ENCODE measurements at regions not wholly inside any gene's neighbourhood (a gene's known extent, or its start where the extent isn't known, plus 50 kb on each side); places are given as distances from the start of the nearest gene placed in this dataset.

DNA sequence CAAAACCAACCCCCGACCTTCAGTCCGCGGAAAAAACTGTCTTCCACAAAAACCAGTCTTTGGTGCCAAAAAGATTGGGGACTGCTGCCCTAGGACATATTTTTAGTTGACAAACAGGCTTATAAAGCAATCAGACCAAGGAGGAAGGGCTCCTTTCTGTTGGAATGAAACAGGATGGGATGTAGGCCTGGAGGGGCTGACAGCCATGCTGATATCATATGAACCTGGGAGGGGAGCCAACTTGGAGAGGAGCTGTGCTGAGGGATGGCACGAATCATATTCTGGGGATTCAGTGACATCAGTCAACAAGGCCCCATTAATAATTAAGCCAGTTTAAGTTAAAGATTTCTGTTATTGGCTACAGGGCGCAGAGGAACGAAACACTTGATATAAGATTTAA is 225.4 kb upstream of the TSHZ2 start:
- H3K27me3 ChIP-seq: no peaks in the 10 kb centered on the region
- no peak overlapping the region for H3K4me3 ChIP-seq
- no peaks in the 10 kb centered on the region for H3K4me1 ChIP-seq
- DNase-seq: no peak
- TF ChIP-seq CTCF (IDR thresholded peaks at IDR 0.05) (no peak), POLR2A (IDR thresholded peaks at IDR 0.05) (no peak)
- H3K27ac ChIP-seq: no peak overlapping the region
- H3K9me3 ChIP-seq: no peaks in the 10 kb centered on the region
- H3K36me3 ChIP-seq: no peaks in the 10 kb centered on the region

DNA sequence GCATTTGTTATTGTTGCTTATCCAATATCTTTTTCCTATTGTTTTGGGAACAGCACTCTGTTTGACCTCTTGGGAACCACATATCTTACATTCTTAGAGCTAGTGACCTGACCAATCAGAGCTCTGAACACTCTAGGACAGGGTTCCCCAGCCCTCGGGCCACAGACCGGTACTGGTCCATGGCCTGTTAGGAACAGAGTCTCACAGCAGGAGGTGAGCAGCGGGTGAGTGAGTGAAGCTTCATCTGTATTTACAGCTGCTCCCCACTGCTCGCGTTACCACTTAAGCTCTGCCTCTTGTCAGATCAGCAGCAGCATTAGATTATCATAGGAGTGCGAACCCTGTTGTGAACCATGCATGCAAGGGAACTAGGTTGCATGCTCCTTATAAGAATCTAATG is 226.0 kb upstream of the TSHZ2 start:
- no peak for TF ChIP-seq POLR2A (IDR thresholded peaks at IDR 0.05)
- TF ChIP-seq CTCF (IDR thresholded peaks at IDR 0.05): no peak
- H3K4me1 ChIP-seq: no peaks in the 10 kb centered on the region
- no peak overlapping the region for H3K27ac ChIP-seq
- H3K27me3 ChIP-seq: no peaks in the 10 kb centered on the region
- DNase-seq: no peak
- H3K36me3 ChIP-seq: no peaks in the 10 kb centered on the region
- H3K9me3 ChIP-seq: no peaks in the 10 kb centered on the region
- no peak overlapping the region for H3K4me3 ChIP-seq

DNA sequence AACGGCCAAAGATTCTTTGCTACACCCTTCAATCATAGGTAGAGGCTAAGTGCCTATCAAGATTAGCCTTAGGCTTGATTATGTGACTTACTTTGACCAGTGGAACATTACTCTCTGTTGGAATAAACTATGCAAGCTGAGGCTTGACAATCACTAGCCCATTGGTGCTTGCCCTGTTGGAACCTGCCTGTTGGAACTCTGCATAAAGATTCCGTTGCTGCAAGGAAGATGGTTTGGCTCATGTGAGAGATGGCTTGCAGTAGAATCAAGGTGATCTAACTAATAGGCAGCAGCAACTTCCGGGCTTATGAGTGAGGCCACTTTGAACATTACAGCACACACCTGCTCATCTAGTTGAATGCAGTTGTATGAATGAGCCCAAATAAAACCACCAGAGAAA is 227.7 kb upstream of the TSHZ2 start:
- TF ChIP-seq CTCF (IDR thresholded peaks at IDR 0.05): no peak
- TF ChIP-seq POLR2A (IDR thresholded peaks at IDR 0.05): no peak
- Histone ChIP-seq H3K4me3 (no peak overlapping the region), H3K4me1 (no peaks in the 10 kb centered on the region), H3K27ac (no peak overlapping the region), H3K27me3 (no peaks in the 10 kb centered on the region), H3K9me3 (no peaks in the 10 kb centered on the region), H3K36me3 (no peaks in the 10 kb centered on the region)
- DNase-seq: no peak

- DNase-seq: no peak
- Histone ChIP-seq H3K27ac (no peak overlapping the region), H3K4me1 (no peaks in the 10 kb centered on the region), H3K27me3 (no peaks in the 10 kb centered on the region), H3K4me3 (no peak overlapping the region), H3K9me3 (no peaks in the 10 kb centered on the region), H3K36me3 (no peaks in the 10 kb centered on the region)
- TF ChIP-seq POLR2A (IDR thresholded peaks at IDR 0.05): no peak
- TF ChIP-seq CTCF (IDR thresholded peaks at IDR 0.05): no peak
Measured at GRCh38 chr20:52738081-52738480, 234.1 kb upstream of the TSHZ2 start.

- H3K36me3 ChIP-seq: no peaks in the 10 kb centered on the region
- H3K4me1 ChIP-seq: no peaks in the 10 kb centered on the region
- no peak overlapping the region for H3K4me3 ChIP-seq
- no peaks in the 10 kb centered on the region for H3K9me3 ChIP-seq
- no peak overlapping the region for H3K27ac ChIP-seq
- no peak for DNase-seq
- no peaks in the 10 kb centered on the region for H3K27me3 ChIP-seq
- TF ChIP-seq POLR2A (IDR thresholded peaks at IDR 0.05) (no peak), CTCF (IDR thresholded peaks at IDR 0.05) (no peak)
Measured at GRCh38 chr20:52736507-52736906, 235.7 kb upstream of the TSHZ2 start.

- DNase-seq: no peak
- H3K27me3 ChIP-seq: no peaks in the 10 kb centered on the region
- TF ChIP-seq CTCF (IDR thresholded peaks at IDR 0.05) (no peak), POLR2A (IDR thresholded peaks at IDR 0.05) (no peak)
Measured at GRCh38 chr20:52731093-52731492, 241.1 kb upstream of the TSHZ2 start.

More at GRCh38 chr20:52731093-52731492, 241.1 kb upstream of the TSHZ2 start:
- no peak overlapping the region for H3K27ac ChIP-seq
- H3K9me3 ChIP-seq: no peaks in the 10 kb centered on the region
- H3K36me3 ChIP-seq: no peaks in the 10 kb centered on the region
- H3K4me1 ChIP-seq: no peaks in the 10 kb centered on the region
- H3K4me3 ChIP-seq: no peak overlapping the region

Data from Peyer's patch (tissue), 4 donors.